SJSA1 (cell line): ENCODE measurements at regions not wholly inside any gene's neighbourhood (a gene's known extent, or its start where the extent isn't known, plus 50 kb on each side); places are given as distances from the start of the nearest gene placed in this dataset.

Experiments
- DNase-seq, 2 experiments: peaks; one replicate each; pipeline ENCODE4 v3.0.0-alpha.2; 2015 to 2020; ENCODE audit warnings: low spot score in 2 of 2, low read depth in 1 of 2
- H3K27ac ChIP-seq: fragments of 250-450 bp; sonication (Bioruptor Pico); 2 replicates; pipeline ENCODE4 v1.5.1; 2020; ENCODE audit warnings: mild to moderate bottlenecking, moderate library complexity
- H3K27me3 ChIP-seq: fragments of 250-450 bp; sonication (Bioruptor Pico); replicated peaks from 2 replicates; pipeline ENCODE4 v1.5.1; 2020; ENCODE audit warnings: mild to moderate bottlenecking, moderate library complexity
- H3K36me3 ChIP-seq: fragments of 250-450 bp; sonication (Bioruptor Pico); 2 replicates; pipeline ENCODE4 v1.5.1; 2020; ENCODE audit warnings: mild to moderate bottlenecking
- H3K4me1 ChIP-seq: fragments of 250-450 bp; sonication (Bioruptor Pico); replicated peaks from 2 replicates; pipeline ENCODE4 v1.6.1; 2021; ENCODE audit warnings: mild to moderate bottlenecking
- H3K4me3 ChIP-seq: fragments of 250-450 bp; sonication (Bioruptor Pico); 2 replicates; pipeline ENCODE4 v1.5.1; 2020; ENCODE audit warnings: mild to moderate bottlenecking
- H3K9me3 ChIP-seq: fragments of 250-450 bp; sonication (Bioruptor Pico); replicated peaks from 2 replicates; pipeline ENCODE4 v1.5.1; 2020; ENCODE audit warnings: mild to moderate bottlenecking

GRCh38 chr2:181228661-181229060 is 228.5 kb upstream of the ITGA4 start:
- Histone ChIP-seq H3K4me1 (no peaks in the 10 kb centered on the region), H3K27ac (no peak overlapping the region), H3K9me3 (no peaks in the 10 kb centered on the region), H3K27me3 (no peaks in the 10 kb centered on the region), H3K36me3 (no peaks in the 10 kb centered on the region), H3K4me3 (no peak overlapping the region)
- no peak for DNase-seq

- no peak for DNase-seq
- Histone ChIP-seq H3K27me3 (no peaks in the 10 kb centered on the region), H3K4me3 (no peak overlapping the region), H3K27ac (no peak overlapping the region), H3K4me1 (no peaks in the 10 kb centered on the region), H3K9me3 (no peaks in the 10 kb centered on the region), H3K36me3 (no peaks in the 10 kb centered on the region)
These were observed 226.0 kb upstream of the ITGA4 start for GRCh38 chr2:181231151-181231550.

GRCh38 chr2:181231886-181232621 is 225.1 kb upstream of the ITGA4 start:
- no peak overlapping the region for H3K4me3 ChIP-seq
- H3K4me1 ChIP-seq, result no peaks in the 10 kb centered on the region
- DNase-seq, result no peak
- no peaks in the 10 kb centered on the region for H3K36me3 ChIP-seq
- H3K27me3 ChIP-seq, result no peaks in the 10 kb centered on the region
- no peak overlapping the region for H3K27ac ChIP-seq
- H3K9me3 ChIP-seq, result no peaks in the 10 kb centered on the region

GRCh38 chr2:181234487-181234891 is 222.7 kb upstream of the ITGA4 start:
- H3K36me3 ChIP-seq, result no peaks in the 10 kb centered on the region

GRCh38 chr2:181235011-181235410 is 222.2 kb upstream of the ITGA4 start:
- DNase-seq, result no peak
- Histone ChIP-seq H3K27ac (no peak overlapping the region), H3K4me3 (no peak overlapping the region), H3K36me3 (no peaks in the 10 kb centered on the region), H3K9me3 (no peaks in the 10 kb centered on the region), H3K27me3 (no peaks in the 10 kb centered on the region), H3K4me1 (no peaks in the 10 kb centered on the region)

More at GRCh38 chr2:181234487-181234891, 222.7 kb upstream of the ITGA4 start:
- no peak overlapping the region for H3K27ac ChIP-seq
- DNase-seq, result no peak
- H3K9me3 ChIP-seq, result no peaks in the 10 kb centered on the region
- no peaks in the 10 kb centered on the region for H3K27me3 ChIP-seq
- no peak overlapping the region for H3K4me3 ChIP-seq
- H3K4me1 ChIP-seq, result no peaks in the 10 kb centered on the region

GRCh38 chr2:181235683-181236459 is 221.3 kb upstream of the ITGA4 start:
- H3K27me3 ChIP-seq, result no peaks in the 10 kb centered on the region
- H3K4me3 ChIP-seq, result no peak overlapping the region
- DNase-seq, result no peak
- no peaks in the 10 kb centered on the region for H3K4me1 ChIP-seq
- no peak overlapping the region for H3K27ac ChIP-seq
- H3K36me3 ChIP-seq, result no peaks in the 10 kb centered on the region
- H3K9me3 ChIP-seq, result no peaks in the 10 kb centered on the region

GRCh38 chr2:181239201-181239799 is 217.9 kb upstream of the ITGA4 start:
- Histone ChIP-seq H3K9me3 (no peaks in the 10 kb centered on the region), H3K36me3 (no peaks in the 10 kb centered on the region), H3K27me3 (no peaks in the 10 kb centered on the region), H3K4me1 (no peaks in the 10 kb centered on the region), H3K27ac (no peak overlapping the region), H3K4me3 (no peak overlapping the region)
- no peak for DNase-seq

GRCh38 chr2:181240844-181241243 is 216.3 kb upstream of the ITGA4 start:
- Histone ChIP-seq H3K4me3 (no peak overlapping the region), H3K27ac (no peak overlapping the region), H3K27me3 (no peaks in the 10 kb centered on the region), H3K9me3 (no peaks in the 10 kb centered on the region), H3K36me3 (no peaks in the 10 kb centered on the region), H3K4me1 (no peaks in the 10 kb centered on the region)
- DNase-seq, result no peak

- H3K4me3 ChIP-seq, result no peak overlapping the region
- no peaks in the 10 kb centered on the region for H3K36me3 ChIP-seq
- no peaks in the 10 kb centered on the region for H3K27me3 ChIP-seq
- no peaks in the 10 kb centered on the region for H3K4me1 ChIP-seq
- DNase-seq, result no peak
- H3K27ac ChIP-seq, result no peak overlapping the region
- H3K9me3 ChIP-seq, result no peaks in the 10 kb centered on the region
These were observed 215.8 kb upstream of the ITGA4 start for GRCh38 chr2:181241366-181241765.

GRCh38 chr2:181241797-181242196 is 215.4 kb upstream of the ITGA4 start:
- Histone ChIP-seq H3K9me3 (no peaks in the 10 kb centered on the region), H3K27ac (no peak overlapping the region), H3K36me3 (no peaks in the 10 kb centered on the region), H3K4me3 (no peak overlapping the region), H3K4me1 (no peaks in the 10 kb centered on the region), H3K27me3 (no peaks in the 10 kb centered on the region)
- DNase-seq, result no peak

- no peak for DNase-seq
- Histone ChIP-seq H3K27ac (no peak overlapping the region), H3K9me3 (no peaks in the 10 kb centered on the region), H3K36me3 (no peaks in the 10 kb centered on the region), H3K27me3 (no peaks in the 10 kb centered on the region), H3K4me1 (no peaks in the 10 kb centered on the region), H3K4me3 (no peak overlapping the region)
These were observed 214.9 kb upstream of the ITGA4 start for GRCh38 chr2:181242262-181242661.

GRCh38 chr2:181243319-181243718 is 213.9 kb upstream of the ITGA4 start:
- no peaks in the 10 kb centered on the region; the same call in 1 of the 2 replicates for H3K27me3 ChIP-seq
- no peaks in the 10 kb centered on the region for H3K4me1 ChIP-seq
- H3K36me3 ChIP-seq, result no peaks in the 10 kb centered on the region
- no peak overlapping the region for H3K4me3 ChIP-seq
- H3K9me3 ChIP-seq, result no peaks in the 10 kb centered on the region
- H3K27ac ChIP-seq, result no peak overlapping the region
- no peak for DNase-seq

GRCh38 chr2:181250691-181251090 is 206.5 kb upstream of the ITGA4 start:
- Histone ChIP-seq H3K36me3 (no peaks in the 10 kb centered on the region), H3K27ac (no peak overlapping the region), H3K4me3 (no peak overlapping the region), H3K9me3 (no peaks in the 10 kb centered on the region), H3K27me3 (no peaks in the 10 kb centered on the region; the same call in 1 of the 2 replicates), H3K4me1 (no peaks in the 10 kb centered on the region)
- no peak for DNase-seq
